ENCODE measurements at regions not wholly inside any gene's neighbourhood (a gene's known extent, or its start where the extent isn't known, plus 50 kb on each side); places are given as distances from the start of the nearest gene placed in this dataset.
"Not testable (repeated sequence)": the region's sequence is repeated elsewhere in the genome, so short reads cannot be mapped to it uniquely, and the experiment has no call there.

DNA sequence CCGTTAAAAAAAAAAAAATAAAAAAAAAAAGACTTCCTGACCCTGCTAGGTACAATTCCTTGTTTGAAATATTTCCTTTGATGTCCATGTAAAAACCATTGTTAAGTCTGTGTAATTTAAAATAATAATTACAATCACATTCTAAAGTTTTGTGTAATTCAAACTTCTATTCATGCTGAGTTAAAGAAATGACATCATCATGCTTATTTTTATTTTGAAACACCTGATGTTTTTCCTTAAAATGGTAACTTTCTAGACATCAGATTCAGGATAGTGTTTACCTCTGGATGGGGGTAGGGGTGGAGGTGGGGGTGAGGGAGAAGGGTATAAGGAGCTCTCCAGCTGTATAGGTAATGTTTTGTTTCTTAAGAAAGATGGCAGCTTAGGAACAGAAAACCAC is 92.8 kb downstream of the ADCYAP1 start:
- no peak for DNase-seq

DNA sequence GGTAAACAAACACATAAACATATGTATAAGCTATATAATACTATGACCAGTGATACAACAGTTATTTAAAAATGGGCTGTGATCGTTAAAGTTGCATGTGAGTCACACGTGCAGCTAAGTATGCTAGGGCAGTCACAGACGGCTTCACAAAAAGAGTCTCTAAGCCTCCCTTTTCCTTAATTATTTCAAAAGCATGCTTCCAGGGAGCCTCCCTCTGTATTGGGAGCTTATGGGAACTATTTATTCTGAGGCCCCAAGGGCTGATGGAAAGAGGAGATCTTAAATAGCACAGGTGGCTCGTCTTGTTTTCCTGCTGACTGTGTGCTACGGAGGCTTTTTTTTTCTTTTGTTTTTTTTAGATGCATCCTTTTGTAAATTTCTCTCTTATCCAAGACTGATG is 94.3 kb downstream of the ADCYAP1 start:
- no peak for DNase-seq

DNA sequence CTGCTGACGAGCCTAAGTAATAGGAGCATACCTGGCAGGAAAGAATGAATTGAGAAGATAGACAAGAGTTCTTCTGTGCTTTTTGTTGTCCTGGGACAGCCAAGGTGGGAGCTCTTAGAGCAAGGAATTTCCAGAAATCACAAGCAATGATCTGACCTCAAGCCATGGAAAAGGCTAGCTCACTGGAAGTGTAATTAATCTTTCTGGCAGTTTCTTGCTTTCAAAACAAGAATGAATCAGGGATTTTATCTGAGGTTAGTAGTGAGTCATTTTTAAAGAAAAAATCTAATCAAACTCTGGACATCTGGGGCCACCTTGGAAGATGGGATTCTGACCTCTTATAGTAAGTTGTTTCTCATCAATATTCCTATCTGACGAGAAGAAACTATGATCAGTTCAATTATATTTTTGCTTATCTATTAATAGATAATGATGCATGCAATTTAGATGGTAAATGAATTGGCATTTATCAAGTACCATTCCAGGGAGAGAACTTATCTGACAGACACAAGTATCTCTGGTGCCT is 98.0 kb downstream of the ADCYAP1 start:
- no peak for DNase-seq

DNA sequence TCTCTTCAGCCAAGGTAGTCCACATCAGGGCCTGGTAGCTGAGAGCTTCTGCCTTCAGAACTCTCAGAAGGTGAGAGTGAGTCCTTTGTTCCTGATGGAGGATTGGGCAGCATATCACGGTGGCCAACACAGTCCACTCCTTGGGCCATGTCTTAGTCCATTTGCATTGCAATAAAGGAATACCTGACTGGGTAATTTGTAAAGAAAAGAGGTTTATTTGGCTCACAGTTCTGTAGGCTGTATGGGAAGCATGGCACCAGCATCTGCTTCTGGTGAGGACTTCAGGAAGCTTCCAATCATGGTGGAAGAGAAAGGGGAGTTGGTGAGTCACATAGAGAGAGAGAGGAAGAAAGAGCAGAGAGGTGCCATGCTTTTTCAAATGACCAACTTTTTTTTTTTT is 98.8 kb downstream of the ADCYAP1 start:
- DNase-seq, result no peak

DNA sequence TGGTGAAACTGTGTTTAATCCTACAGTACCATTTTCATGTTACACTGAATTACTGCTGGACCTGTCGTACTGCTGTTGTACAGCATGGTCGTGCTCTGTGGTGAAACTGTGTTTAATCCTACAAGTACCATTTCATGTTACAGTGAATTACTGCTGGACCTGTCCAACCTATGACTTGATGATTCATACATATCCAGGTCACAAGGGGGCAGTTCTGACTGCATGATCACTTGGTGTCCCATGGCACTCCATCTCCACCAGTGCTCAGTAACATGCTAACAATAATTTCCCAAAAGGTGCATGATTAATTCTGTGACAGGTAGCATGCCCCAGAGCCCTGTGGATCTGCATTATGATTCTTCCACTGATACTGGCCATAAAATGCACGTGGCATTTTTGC is 101.6 kb downstream of the ADCYAP1 start:
- DNase-seq, result no peak

DNA sequence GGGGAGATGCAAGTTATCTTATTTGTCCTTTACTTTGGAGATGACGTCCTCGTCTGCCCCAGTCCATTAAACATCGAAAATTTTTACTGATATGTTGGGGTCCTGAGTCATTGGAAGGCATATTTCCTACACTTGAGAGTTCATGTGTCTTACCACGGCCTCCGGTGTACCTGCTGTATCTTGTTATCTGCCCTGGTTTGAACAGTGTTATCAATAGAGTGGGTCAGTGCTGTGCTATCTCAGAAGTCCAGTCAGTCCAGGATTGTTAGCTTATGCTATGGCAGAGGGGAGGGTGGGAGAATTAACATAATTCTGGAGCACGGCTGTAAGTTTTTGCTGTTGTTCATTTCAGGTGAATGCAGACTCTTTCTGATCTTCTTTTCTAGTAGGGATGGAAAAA is 102.3 kb downstream of the ADCYAP1 start:
- DNase-seq, result no peak

DNA sequence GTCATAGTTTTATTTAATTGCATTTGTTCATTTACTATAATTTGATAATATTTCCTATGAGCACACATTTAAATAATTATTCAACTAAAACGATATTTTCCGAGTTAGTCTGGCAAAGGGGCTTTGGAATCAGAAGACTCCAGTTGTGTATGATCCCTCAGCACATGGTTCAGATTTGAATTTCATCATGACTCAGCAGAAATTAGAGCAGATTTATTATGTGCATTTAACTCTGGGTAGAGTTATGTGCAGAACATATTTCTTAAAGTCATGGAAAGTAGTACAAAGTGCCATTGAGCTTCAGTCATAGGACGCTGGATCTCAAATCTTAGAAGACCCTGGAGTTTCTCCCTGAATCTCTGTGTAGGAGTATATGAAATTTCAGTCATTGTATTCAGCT is 106.7 kb downstream of the ADCYAP1 start:
- DNase-seq, result no peak

DNA sequence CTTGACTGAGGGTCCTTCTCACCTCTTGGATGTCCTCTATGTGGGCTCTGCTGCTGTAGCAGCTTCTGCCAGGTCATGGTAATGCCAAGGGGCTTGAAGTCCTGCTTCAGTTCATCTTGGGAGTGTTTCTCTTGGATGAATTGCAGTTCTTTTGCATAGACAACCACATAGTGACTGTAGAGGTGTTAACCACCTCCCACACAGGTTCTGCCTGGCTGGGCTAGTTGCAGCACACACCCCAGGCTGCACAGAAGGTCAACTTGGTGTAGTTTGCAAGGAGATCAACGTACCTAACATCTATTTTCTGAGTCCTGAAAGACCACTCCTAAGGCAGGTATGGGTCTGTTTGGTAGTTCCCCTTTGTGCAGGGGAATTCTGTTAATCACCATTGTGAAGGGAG is 108.1 kb downstream of the ADCYAP1 start:
- DNase-seq, result no peak

DNA sequence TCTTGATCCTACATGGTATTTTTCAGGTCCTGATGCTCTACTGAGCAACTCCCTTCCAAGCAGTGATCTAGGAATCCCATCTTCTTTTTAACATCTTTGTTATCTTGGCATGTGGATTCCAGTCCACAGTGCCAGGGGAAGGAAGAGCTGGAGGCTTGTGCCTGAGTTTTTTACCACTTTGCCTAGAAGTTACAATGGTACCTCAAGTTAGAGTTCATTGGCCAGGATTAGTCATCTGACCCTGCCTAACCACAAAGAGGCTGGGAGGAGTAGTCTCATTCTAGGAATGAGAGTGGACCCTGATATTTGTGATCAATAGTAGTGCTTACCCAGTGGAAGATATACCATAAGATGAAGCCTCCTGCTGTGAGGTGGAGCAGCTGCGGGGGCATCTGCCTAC is 109.3 kb downstream of the ADCYAP1 start:
- DNase-seq, result no peak

DNA sequence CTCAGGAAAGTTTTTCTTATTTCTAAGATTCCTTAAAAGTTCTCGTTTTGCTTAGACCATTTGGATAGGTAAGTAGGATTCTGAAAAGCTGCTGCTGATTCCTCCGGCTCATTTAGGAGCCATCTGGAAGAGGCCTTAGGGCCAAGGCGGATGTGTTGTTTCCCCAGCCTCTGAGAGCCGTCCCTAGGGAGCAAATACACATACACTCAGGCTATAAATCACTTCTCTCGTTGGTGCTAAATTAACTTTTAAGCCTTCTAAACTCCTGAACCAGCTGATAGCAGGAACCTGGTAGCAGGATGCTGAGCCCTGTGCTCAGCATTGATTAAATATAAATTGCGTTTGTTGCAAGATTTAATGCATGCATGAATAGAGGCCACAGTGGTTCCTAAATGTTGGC is 109.8 kb downstream of the ADCYAP1 start:
- no peak for DNase-seq

DNA sequence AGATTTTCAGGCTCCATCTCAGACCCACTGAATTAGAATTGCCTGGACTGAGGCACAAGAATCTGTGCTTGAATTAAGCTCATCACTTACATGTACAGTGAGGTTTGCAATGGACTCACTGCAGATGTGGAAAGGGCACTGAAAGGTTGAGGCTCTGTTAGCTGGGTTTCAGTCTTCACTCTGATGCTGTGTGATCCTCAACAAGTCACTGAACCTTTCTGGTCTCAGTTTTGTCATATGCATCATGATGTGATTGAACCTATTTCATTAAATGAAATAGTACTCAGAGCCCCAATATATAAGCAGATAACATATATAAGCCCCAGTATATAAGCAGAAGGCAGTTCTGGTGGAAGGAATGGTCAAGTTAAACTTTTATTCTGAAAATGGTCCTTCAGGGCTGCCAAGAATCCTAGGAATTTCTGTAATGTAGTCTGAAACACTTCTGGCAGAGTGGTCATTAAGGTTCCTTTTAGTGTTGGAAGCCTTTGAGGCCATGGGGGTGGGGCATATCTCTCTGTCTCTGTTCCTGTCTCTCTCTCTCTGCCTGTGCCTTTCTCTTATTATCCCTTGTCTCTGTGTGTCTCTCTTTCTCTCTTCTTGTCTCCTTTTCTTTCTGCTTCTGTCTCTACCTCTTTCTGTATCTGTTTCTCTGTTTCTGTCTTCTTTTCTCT is 110.4 kb downstream of the ADCYAP1 start:
- DNase-seq, result no peak

DNA sequence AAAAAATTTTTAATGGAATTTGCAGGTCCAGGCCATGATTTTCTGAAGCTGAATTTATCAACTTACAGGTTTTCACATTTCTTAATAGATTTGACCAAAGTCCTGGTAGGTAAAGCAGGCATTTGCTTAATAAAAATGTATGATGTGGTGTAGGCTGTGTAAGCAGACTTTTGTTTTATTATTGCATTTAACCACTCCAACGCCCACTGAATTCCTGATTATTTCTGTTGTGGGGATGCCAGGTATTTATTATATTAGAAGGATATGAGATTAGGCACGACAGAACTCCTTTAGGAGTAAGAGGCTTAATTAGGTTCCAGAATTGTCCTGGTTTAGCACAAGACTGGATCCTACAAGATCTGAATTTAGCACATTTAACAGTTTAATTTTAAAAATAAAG is 111.1 kb downstream of the ADCYAP1 start:
- DNase-seq, result no peak

DNA sequence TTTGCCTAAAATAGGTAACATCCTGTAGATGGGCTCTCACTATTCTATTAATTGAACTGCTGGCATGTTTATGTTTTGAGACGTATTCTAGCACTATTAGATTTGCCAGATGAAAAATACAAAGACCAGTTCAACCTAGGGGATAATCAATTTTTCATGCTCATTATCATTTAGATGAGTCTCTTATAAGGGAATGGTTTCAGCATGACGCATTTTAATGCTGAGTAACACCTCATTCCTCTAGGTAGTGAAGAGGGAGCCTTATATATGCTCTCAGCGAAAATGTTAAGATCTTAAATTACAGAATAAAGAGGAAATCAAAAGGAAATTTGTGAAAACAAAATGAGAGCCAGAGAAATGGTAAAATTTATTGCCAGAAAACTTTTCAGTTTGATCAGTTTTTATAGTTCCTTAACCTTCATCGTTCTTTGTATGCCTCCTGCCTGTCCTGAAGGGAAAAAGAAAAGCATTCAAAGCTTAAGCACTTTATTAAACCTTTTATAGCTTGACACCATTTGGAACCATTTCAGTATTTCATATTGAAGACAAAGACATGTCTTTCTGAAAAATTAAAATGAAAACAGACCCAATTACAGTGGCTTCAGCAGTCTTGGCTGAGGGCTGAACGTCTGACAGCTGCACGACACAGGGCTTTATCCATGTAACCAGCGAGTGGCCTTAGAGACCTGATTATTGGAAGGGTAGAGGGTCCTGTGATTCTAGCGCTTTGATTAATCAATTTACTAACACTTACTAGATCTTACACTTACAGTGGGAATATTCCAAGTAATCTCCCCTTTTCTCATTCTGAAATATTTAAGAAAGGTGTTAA is 112.8 kb downstream of the ADCYAP1 start:
- no peak for DNase-seq

DNA sequence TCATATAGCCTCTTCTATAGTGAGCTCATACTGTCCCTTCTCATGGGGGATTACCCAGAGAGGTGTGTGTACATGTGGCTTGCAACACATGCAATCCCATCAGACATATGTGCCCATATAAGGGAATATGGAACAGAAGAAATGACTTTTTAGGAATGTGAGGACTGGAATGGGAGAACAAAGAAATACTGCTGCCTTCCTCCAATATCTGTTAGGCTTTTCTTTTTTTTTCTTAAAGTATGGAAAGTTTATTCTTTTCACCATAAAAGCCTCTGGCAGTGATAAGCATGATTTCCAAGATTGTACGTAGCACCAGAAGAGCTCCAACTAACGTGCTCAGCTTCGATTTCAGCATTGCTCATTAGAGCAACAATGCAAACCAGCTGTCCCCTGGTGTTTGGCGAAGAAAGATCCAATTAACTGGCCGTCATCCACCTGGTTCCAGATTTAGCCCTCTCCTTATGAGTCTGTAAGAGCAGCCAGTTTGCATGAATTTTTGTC is 113.6 kb downstream of the ADCYAP1 start:
- DNase-seq, result no peak

DNA sequence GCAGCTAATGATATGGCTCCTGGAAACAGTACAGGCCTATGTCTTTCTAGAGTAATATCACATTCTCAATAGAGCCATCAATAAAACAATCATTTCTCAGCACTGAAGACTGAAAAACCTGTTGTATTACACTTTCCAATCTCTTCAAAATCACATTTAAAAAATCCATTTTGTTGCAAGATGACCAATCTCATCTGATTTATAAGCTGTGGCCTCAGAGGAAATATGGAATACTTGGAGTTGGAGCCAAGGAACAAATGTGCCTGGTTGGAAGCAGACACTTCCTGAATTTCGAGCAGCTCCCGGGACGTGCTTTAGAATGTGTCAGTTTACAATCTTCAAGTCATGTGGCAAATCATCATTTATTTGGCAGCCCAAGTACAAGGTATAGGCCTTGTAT is 114.5 kb downstream of the ADCYAP1 start:
- DNase-seq, result no peak

DNA sequence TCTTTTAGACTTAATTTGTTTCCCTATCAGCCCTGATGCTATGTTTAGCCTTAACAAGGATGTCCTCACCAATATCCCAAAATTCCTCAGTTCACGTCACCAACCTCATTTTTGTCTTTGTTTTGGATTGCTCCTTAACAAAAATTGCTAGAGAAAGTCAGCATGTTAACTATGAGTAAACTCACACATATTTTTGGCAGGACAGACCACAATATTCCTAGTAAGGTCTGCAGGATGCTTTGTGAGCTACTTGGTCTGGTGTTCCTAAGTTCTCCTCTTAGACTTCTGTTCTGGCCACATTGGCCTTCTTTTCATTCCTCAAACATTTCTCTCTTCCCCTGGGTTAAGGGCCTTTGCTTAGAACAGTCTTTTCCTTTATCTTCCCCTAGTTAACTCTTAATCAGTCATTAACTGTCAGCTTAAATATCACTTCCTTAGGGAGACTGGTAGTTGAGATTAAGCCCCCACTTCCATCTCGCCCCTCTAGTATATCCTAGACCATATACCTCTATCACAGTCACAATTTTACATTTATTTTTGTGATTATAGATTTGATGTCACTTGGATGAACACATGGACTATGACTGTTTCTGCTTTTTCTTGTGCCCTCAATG is 116.2 kb downstream of the ADCYAP1 start:
- no peak for DNase-seq

DNA sequence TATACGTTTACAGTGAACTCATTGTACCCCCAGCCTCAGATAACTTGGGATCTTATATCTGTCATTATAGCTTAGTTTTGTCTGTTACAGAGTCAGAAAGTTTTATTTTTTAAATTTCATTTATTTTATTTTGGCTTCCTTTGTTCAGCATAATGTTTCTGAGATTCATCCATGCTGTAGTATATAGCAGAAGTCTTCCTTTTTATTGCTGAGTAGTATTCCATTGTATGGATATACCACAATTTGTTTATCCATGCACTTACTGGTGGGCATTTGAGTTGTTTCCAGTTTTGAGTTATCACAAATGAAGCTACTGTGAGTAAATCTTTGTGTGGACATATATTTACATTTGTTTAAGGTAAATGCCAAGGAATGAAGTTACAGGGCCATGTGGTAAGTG is 122.3 kb downstream of the ADCYAP1 start:
- DNase-seq, result no peak

DNA sequence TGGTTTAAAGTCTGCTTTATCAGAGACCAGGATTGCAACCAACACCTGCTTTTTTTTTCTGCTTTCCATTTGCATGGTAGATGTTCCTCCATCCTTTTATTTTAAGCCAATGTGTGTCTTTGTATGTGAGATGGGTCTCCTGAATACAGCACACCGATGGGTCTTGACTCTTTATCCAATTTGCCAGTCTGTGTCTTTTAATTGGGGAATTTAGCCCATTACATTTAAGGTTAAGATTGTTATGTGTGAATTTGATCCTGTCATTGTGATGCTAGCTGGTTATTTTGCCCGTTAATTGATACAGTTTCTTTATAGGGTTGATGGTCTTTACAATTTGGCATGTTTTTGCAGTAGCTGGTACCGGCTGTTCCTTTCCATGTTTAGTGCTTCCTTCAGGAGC is 128.4 kb downstream of the ADCYAP1 start:
- not testable (repeated sequence) for DNase-seq

DNA sequence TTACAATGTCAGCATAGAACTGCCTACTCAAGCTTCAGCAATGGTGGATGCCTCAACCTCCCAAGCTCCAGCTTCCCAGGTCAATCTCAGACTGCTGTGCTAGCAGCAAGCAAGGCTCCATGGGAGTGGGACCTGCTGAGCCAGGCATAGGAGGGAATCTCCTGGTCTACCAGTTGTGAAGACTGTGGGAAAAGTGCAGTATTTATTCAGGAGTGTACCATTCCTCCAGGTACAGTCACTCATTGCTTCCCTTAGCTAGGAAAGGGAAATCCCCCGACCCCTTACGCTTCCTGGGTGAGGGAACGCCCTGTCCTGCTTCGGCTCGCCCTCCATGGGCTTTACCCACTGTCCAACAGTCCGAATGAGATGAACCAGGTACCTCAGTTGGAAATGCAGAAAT is 130.3 kb downstream of the ADCYAP1 start:
- no peak for DNase-seq

DNA sequence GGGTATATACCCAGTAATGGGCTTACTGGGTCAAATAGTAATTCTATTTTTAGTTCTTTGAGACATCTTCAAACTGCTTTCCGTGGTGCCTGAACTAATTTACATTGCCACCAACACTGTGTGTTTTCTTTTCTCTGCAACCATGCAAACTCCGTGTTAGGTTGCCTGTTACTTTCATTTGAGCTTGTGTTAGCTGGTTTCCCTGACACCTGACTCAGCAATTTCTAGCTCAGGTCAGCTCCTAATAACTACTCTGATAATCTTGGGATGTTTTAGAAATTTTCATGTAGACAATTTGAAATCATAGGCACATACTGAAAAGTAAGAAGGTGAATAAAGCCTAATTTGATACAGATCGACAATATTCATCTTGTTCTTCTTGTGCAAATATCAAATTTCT is 132.3 kb downstream of the ADCYAP1 start:
- no peak for DNase-seq

DNA sequence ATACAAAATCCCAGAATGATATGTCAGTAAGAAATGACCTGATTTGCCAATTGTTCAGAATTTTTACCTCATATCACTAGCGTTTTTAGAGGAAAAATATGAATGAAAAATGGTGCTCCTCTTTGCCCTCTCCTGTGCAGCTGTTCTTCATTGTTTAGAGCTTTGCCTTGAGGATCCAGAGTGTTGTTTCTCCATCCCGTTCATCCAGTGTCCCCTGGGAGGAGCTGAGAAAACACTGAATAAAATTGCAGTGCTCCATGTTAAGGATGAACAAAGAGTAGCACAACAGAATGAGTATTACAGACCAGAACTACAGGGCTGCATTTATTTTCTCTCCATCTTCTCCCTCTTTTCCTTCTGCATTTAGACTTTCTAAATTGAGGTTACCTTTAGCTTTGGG is 133.1 kb downstream of the ADCYAP1 start:
- DNase-seq, result no peak

DNA sequence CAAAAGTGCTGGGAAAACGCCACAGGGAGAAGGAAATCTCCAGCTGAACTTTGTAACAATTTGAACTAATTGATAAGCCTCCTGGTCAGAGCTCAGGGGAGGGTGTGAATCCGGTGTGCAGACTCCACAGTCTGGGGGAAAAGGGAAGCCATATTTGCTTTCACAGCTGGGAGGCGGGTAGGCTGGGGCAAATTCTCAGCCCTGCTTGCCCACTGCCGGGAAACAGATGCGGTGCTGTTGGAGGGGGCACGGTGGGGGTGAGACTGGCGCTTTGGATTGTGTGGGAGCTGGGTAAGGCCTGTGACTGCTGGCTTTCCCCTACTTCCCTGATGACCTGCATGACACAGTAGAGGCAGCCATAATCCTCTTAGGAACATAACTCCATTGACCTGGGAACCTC is 134.8 kb downstream of the ADCYAP1 start:
- no peak for DNase-seq

DNA sequence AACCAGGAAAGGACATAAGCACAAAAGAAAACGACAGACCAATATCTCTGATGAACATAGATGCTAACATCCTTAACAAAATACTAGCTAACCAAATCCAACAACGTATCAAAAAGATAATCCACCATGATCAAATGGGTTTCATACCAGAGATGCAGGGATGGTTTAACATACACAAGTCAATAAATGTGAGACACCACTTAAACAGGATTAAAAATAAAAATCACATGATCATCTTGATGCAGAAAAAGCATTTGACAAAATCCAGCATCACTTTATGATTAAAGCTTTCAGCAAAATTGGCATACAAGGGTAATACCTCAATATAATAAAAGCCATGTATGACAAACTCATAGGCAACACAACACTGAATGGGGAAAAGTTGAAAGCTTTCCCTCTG is 138.4 kb downstream of the ADCYAP1 start:
- not testable (repeated sequence) for DNase-seq

DNA sequence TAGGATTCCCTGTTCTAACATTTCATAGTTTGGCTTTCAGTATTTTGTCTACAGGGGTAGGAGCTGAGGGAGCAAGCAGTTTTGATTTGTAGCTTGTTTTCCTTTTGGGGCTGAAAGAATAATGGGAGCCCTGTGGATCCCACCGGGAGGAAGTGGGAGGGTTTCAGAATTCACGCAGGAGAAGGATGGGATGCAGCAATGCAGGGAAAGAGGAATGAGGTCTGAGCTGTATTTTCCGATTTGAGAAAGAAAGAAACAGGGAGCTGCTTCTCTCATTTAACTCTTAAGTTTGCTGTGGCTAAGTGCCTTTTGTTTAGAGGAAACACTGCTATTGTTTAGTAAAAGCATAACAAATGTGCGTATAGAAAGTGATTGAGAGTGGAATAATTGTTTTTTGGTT is 141.0 kb downstream of the ADCYAP1 start:
- no peak for DNase-seq
